CD4-positive, alpha-beta T cell (primary cell): ENCODE measurements at regions not wholly inside any gene's neighbourhood (a gene's known extent, or its start where the extent isn't known, plus 50 kb on each side); places are given as distances from the start of the nearest gene placed in this dataset.

Experiments used
- ATAC-seq: fragments of 200-7000 bp; cut with Tn5 transposase; one replicate; pipeline ENCODE4 v1.10.0; 2022; ENCODE audit warnings: mild to moderate bottlenecking; ENCODE audit not compliant: poor library complexity
- CTCF ChIA-PET: fragments of 350-600 bp; sonication (Branson Sonifier 250); formaldehyde crosslinking; loops from one replicate; lab custom pipeline; 2021; ENCODE audit warnings: antibody characterized with exemption, inconsistent platforms; lab: Charles Lee
- POLR2A ChIA-PET: fragments of 350-600 bp; sonication (Branson Sonifier 250); formaldehyde crosslinking; loops from one replicate; lab custom pipeline; 2021; ENCODE audit warnings: antibody characterized with exemption, inconsistent platforms; lab: Charles Lee
- DNase-seq, 14 experiments: peaks; one replicate each; pipeline ENCODE4 v3.0.0-alpha.2; 2013 to 2020; ENCODE audit warnings: mixed read lengths in 2 of 14
- H3K27ac ChIP-seq, 2 donors: one replicate each; pipeline versions ENCODE4 v1.5.1 to v1.7.0; 2013; ENCODE audit warnings: low read length in 2 of 2, low read depth in 1 of 2, mild to moderate bottlenecking in 1 of 2
- H3K27me3 ChIP-seq, 2 experiments: 1 replicate in 1 of 2; 2 replicates in 1 of 2; pipeline versions ENCODE4 v1.6.1 to v1.7.0; 2013; ENCODE audit warnings: low read length in 2 of 2, control low read depth in 1 of 2, mild to moderate bottlenecking in 1 of 2, moderate library complexity in 1 of 2; ENCODE audit not compliant: insufficient read depth in 2 of 2, control insufficient read depth in 1 of 2
- H3K36me3 ChIP-seq: one replicate; pipeline ENCODE4 v1.6.1; 2013; ENCODE audit warnings: low read length, control low read depth; ENCODE audit not compliant: insufficient read depth
- H3K4me1 ChIP-seq: one replicate; pipeline ENCODE4 v1.6.1; 2013; ENCODE audit warnings: low read length, control low read depth; ENCODE audit not compliant: insufficient read depth
- H3K4me3 ChIP-seq: one replicate; pipeline ENCODE4 v1.5.1; 2013; ENCODE audit warnings: mild to moderate bottlenecking, low read length, moderate library complexity
- H3K9me3 ChIP-seq, 2 experiments: 1 replicate in 1 of 2; 2 replicates in 1 of 2; pipeline versions ENCODE4 v1.6.1 to v1.7.0; 2013; ENCODE audit warnings: low read length in 2 of 2, mild to moderate bottlenecking in 2 of 2, control low read depth in 1 of 2, moderate library complexity in 1 of 2; ENCODE audit not compliant: control insufficient read depth in 1 of 2, insufficient read depth in 1 of 2
- H3K27ac Mint-ChIP-seq: one replicate; pipeline ENCODE4 v1.8.0; 2020; ENCODE audit warnings: mixed read lengths
- H3K27me3 Mint-ChIP-seq: one replicate; pipeline ENCODE4 v1.8.0; 2021; ENCODE audit warnings: mixed read lengths
- H3K36me3 Mint-ChIP-seq: one replicate; pipeline ENCODE4 v1.8.0; 2021; ENCODE audit warnings: low read depth, mixed read lengths
- H3K4me1 Mint-ChIP-seq: one replicate; pipeline ENCODE4 v1.8.0; 2021; ENCODE audit warnings: low read depth, mixed read lengths
- H3K4me3 Mint-ChIP-seq: one replicate; pipeline ENCODE4 v1.8.0; 2020; ENCODE audit warnings: mild to moderate bottlenecking, mixed read lengths
- H3K9me3 Mint-ChIP-seq: one replicate; pipeline ENCODE4 v1.8.0; 2020; ENCODE audit warnings: mixed read lengths
- CTCF ChIP-seq: fragments of 200-600 bp; IDR thresholded peaks from one replicate; pipeline ENCODE4 v1.8.0; 2022; ENCODE audit warnings: antibody characterized with exemption, mild to moderate bottlenecking
- intact Hi-C, 2 experiments: fragments of 100-400 bp; cut with DNase I in 1 of 2; cut with micrococcal nuclease in 1 of 2; formaldehyde crosslinking; loops; one replicate each; pipeline versions ENCODE4 v1.15.1 to v1.9.0; 2023 to 2025; cut with DNase I, micrococcal nuclease

GRCh38 chr13:103184413-103184812, 118.2 kb upstream of the SLC10A2 start:
- peaks cover 0 to 4% of the 10 kb centered on the region in 2 experiments for H3K9me3 ChIP-seq
- no peaks in the 10 kb centered on the region for H3K36me3 ChIP-seq
- Mint-ChIP-seq H3K4me3 (no peak overlapping the region), H3K9me3 (no peaks in the 10 kb centered on the region), H3K27ac (no peak overlapping the region), H3K27me3 (peaks cover 4% of the 10 kb centered on the region), H3K4me1 (no peaks in the 10 kb centered on the region), H3K36me3 (no peaks in the 10 kb centered on the region)
- no peak overlapping the region for H3K4me3 ChIP-seq
- CTCF ChIA-PET, result no interaction called here
- no peak for DNase-seq
- intact Hi-C loops, result no loop called here
- POLR2A ChIA-PET, result no interaction called here
- no peaks in the 10 kb centered on the region for H3K27me3 ChIP-seq
- ATAC-seq, result no peak
- H3K4me1 ChIP-seq, result no peaks in the 10 kb centered on the region
- TF ChIP-seq CTCF, result no peak
- no peak overlapping the region for H3K27ac ChIP-seq

- no peak overlapping the region for H3K4me3 Mint-ChIP-seq
- Histone ChIP-seq H3K27ac (no peak overlapping the region), H3K27me3 (no peaks in the 10 kb centered on the region), H3K36me3 (no peaks in the 10 kb centered on the region), H3K9me3 (peaks cover 0 to 4% of the 10 kb centered on the region in 2 experiments), H3K4me1 (no peaks in the 10 kb centered on the region), H3K4me3 (no peak overlapping the region)
- POLR2A ChIA-PET, result no interaction called here
- peaks cover 5% of the 10 kb centered on the region for H3K27me3 Mint-ChIP-seq
- H3K27ac Mint-ChIP-seq, result no peak overlapping the region
- H3K36me3 Mint-ChIP-seq, result no peaks in the 10 kb centered on the region
- no peak for TF ChIP-seq CTCF
- H3K4me1 Mint-ChIP-seq, result no peaks in the 10 kb centered on the region
- CTCF ChIA-PET, result no interaction called here
- H3K9me3 Mint-ChIP-seq, result no peaks in the 10 kb centered on the region
- DNase-seq (no peak), ATAC-seq (no peak)
- intact Hi-C loops, result no loop called here
Measured at GRCh38 chr13:103178986-103179943, 113.0 kb upstream of the SLC10A2 start.

GRCh38 chr13:103174966-103175365, 108.7 kb upstream of the SLC10A2 start:
- H3K36me3 ChIP-seq, result no peaks in the 10 kb centered on the region
- H3K4me1 Mint-ChIP-seq, result no peaks in the 10 kb centered on the region
- H3K27ac ChIP-seq, result no peak overlapping the region
- H3K9me3 ChIP-seq, result no peaks in the 10 kb centered on the region
- ChIA-PET CTCF (no interaction called here), POLR2A (no interaction called here)
- no peak for TF ChIP-seq CTCF
- H3K9me3 Mint-ChIP-seq, result no peaks in the 10 kb centered on the region
- H3K4me3 Mint-ChIP-seq, result no peak overlapping the region
- no peaks in the 10 kb centered on the region for H3K4me1 ChIP-seq
- DNase-seq (no peak), ATAC-seq (no peak)
- H3K27ac Mint-ChIP-seq, result no peak overlapping the region
- intact Hi-C loops, result no loop called here
- H3K27me3 Mint-ChIP-seq, result peaks cover 5% of the 10 kb centered on the region
- H3K27me3 ChIP-seq, result no peaks in the 10 kb centered on the region
- H3K4me3 ChIP-seq, result no peak overlapping the region
- no peaks in the 10 kb centered on the region for H3K36me3 Mint-ChIP-seq
